ENCODE measurements at regions not wholly inside any gene's neighbourhood (a gene's known extent, or its start where the extent isn't known, plus 50 kb on each side); places are given as distances from the start of the nearest gene placed in this dataset.

DNA sequence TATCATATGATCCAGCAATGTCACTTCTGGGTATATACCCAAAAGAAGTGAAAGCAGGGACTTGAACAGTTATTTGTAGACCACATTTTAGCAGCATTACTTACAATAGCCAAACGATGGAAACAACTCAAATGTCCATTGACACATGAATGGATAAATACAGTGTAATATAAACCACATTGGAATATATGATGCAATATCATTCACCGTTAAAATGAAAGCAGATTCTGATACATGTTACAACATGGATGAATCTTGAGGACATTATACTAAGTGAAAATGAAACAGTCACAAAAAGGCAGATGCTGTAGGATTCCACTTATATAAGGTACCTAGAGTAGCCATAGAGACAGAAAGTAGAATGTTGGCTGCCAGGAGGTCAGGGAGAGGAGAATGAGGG, 130.5 kb upstream of the SMAD1 start:
- DNase-seq (ENCODE audit: low read depth, low spot score) (no peak), ATAC-seq (no peak)
- Histone ChIP-seq H3K9me3 (ENCODE audit: control insufficient read depth, insufficient read depth, low read depth, low read length) (no peaks in the 10 kb centered on the region), H3K27me3 (ENCODE audit: control insufficient read depth, insufficient read depth, low read length) (no peaks in the 10 kb centered on the region), H3K27ac (ENCODE audit: low read length) (no peak overlapping the region), H3K4me1 (ENCODE audit: control insufficient read depth, insufficient read depth, low read length) (no peaks in the 10 kb centered on the region), H3K4me3 (ENCODE audit: low read depth in 2 of 2, low read length in 2 of 2) (no peak overlapping the region), H3K36me3 (ENCODE audit: control insufficient read depth, insufficient read depth, low read length) (no peaks in the 10 kb centered on the region)
- intact Hi-C loops (cut with micrococcal nuclease; ENCODE audit: unreplicated experiment): no loop called here
- in situ Hi-C loops (cut with HindIII; ENCODE audit: low pct_unique_long_range_greater_than_20kb, low sequenced_read_pairs): no loop called here
- TF ChIP-seq POLR2AphosphoS5 (IDR thresholded peaks at IDR 0.05; ENCODE audit: low read depth, low read length) (no peak), SIN3A (IDR thresholded peaks at IDR 0.05; ENCODE audit: borderline replicate concordance, insufficient read depth, low read depth, low read length) (no peak), TCF7L2 (IDR thresholded peaks at IDR 0.05; ENCODE audit: low read depth, low read length) (no peak)
- TF ChIP-seq, protein P1, sequence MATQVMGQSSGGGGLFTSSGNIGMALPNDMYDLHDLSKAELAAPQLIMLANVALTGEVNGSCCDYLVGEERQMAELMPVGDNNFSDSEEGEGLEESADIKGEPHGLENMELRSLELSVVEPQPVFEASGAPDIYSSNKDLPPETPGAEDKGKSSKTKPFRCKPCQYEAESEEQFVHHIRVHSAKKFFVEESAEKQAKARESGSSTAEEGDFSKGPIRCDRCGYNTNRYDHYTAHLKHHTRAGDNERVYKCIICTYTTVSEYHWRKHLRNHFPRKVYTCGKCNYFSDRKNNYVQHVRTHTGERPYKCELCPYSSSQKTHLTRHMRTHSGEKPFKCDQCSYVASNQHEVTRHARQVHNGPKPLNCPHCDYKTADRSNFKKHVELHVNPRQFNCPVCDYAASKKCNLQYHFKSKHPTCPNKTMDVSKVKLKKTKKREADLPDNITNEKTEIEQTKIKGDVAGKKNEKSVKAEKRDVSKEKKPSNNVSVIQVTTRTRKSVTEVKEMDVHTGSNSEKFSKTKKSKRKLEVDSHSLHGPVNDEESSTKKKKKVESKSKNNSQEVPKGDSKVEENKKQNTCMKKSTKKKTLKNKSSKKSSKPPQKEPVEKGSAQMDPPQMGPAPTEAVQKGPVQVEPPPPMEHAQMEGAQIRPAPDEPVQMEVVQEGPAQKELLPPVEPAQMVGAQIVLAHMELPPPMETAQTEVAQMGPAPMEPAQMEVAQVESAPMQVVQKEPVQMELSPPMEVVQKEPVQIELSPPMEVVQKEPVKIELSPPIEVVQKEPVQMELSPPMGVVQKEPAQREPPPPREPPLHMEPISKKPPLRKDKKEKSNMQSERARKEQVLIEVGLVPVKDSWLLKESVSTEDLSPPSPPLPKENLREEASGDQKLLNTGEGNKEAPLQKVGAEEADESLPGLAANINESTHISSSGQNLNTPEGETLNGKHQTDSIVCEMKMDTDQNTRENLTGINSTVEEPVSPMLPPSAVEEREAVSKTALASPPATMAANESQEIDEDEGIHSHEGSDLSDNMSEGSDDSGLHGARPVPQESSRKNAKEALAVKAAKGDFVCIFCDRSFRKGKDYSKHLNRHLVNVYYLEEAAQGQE (IDR thresholded peaks at IDR 0.05; ENCODE audit: insufficient read depth in 1 of 2, low read depth in 2 of 2, low read length in 1 of 2): no peak
- TF ChIP-seq, protein P2, sequence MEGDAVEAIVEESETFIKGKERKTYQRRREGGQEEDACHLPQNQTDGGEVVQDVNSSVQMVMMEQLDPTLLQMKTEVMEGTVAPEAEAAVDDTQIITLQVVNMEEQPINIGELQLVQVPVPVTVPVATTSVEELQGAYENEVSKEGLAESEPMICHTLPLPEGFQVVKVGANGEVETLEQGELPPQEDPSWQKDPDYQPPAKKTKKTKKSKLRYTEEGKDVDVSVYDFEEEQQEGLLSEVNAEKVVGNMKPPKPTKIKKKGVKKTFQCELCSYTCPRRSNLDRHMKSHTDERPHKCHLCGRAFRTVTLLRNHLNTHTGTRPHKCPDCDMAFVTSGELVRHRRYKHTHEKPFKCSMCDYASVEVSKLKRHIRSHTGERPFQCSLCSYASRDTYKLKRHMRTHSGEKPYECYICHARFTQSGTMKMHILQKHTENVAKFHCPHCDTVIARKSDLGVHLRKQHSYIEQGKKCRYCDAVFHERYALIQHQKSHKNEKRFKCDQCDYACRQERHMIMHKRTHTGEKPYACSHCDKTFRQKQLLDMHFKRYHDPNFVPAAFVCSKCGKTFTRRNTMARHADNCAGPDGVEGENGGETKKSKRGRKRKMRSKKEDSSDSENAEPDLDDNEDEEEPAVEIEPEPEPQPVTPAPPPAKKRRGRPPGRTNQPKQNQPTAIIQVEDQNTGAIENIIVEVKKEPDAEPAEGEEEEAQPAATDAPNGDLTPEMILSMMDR (IDR thresholded peaks at IDR 0.05): no peak
- BruUV-seq (replicated peaks): no TSS peak
- POLR2A ChIA-PET: no interaction called here
- CTCF ChIA-PET: no interaction called here

DNA sequence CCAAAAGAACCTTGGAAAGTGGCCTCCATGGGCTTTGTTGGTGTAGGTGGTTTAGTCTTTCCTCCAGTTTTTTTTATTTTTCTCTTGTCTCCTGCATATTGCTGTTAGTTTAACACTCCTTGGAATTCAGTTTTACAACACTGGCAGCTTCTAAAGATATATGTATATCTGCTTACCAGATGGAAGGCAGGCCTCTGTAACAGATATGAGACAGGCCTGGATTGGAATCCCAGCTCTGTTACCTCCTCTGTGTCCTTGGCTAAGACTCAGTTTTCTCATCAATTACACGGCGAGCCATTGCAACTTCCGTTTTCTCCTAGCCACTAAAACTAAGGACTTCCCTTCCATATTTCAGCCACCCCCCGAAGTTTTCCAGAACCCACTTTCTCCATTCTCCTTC, 133.4 kb upstream of the SMAD1 start:
- DNase-seq (ENCODE audit: low read depth, low spot score) (no peak), ATAC-seq (no peak)
- no peak overlapping the region for H3K27ac ChIP-seq (ENCODE audit: low read length)
- H3K36me3 ChIP-seq (ENCODE audit: control insufficient read depth, insufficient read depth, low read length): no peaks in the 10 kb centered on the region
- TF ChIP-seq, protein P2 (IDR thresholded peaks at IDR 0.05): no peak
- TF ChIP-seq, protein P1 (IDR thresholded peaks at IDR 0.05; ENCODE audit: insufficient read depth in 1 of 2, low read depth in 2 of 2, low read length in 1 of 2): no peak
- no peak for TF ChIP-seq TCF7L2 (IDR thresholded peaks at IDR 0.05; ENCODE audit: low read depth, low read length)
- TF ChIP-seq POLR2AphosphoS5 (IDR thresholded peaks at IDR 0.05; ENCODE audit: low read depth, low read length): no peak
- no peak for TF ChIP-seq SIN3A (IDR thresholded peaks at IDR 0.05; ENCODE audit: borderline replicate concordance, insufficient read depth, low read depth, low read length)
- H3K4me3 ChIP-seq (ENCODE audit: low read depth in 2 of 2, low read length in 2 of 2): no peak overlapping the region
- ChIA-PET POLR2A (no interaction called here), CTCF (no interaction called here)
- H3K9me3 ChIP-seq (ENCODE audit: control insufficient read depth, insufficient read depth, low read depth, low read length): no peaks in the 10 kb centered on the region
- intact Hi-C loops (cut with micrococcal nuclease; ENCODE audit: unreplicated experiment) (no loop called here), in situ Hi-C loops (cut with HindIII; ENCODE audit: low pct_unique_long_range_greater_than_20kb, low sequenced_read_pairs) (no loop called here)
- no peaks in the 10 kb centered on the region for H3K4me1 ChIP-seq (ENCODE audit: control insufficient read depth, insufficient read depth, low read length)
- no TSS peak for BruUV-seq (replicated peaks)
- no peaks in the 10 kb centered on the region for H3K27me3 ChIP-seq (ENCODE audit: control insufficient read depth, insufficient read depth, low read length)

Data from Panc1 (cell line).